GM12892 (cell line): ENCODE measurements at regions not wholly inside any gene's neighbourhood (a gene's known extent, or its start where the extent isn't known, plus 50 kb on each side); places are given as distances from the start of the nearest gene placed in this dataset.

Experiments
- POLR2A ChIP-seq: IDR thresholded peaks from 2 replicates; pipeline ENCODE4 v1.6.1; 2011; ENCODE audit warnings: low read depth, low read length, control low read depth
- POLR2AphosphoS5 ChIP-seq: IDR thresholded peaks from 2 replicates; pipeline ENCODE4 v1.6.1; 2011; ENCODE audit warnings: low read depth, low read length, control low read depth

DNA sequence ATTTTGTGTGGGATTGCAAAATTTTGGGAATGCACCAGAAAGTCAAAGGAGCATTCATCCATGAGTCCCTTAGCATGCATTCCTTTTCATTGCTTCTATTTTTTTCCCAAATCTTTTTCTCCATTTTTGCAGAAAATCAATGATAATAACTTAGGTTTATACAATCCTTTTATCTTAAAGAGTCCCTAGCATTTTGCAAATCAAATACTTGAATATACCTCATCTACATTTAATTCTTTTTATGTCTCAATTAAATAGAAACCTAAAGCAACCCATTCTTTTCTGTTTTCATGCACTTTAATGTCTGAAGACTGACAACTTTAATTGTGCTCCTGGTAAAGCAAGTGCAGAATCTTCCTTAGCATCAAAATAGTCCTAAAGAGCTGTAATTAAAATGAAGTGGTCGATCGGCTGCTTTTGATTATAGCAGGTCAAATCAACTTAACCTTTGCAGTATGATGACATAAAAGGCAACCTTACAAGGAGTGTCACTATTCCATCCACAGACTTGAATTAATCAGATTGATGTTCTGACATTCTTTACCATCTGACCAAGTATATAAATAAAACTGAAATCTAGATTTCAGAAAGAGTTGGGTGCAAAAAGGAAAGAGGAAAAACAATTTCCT is 168.4 kb downstream of the ALG10B start:
- TF ChIP-seq POLR2A (no peak), POLR2AphosphoS5 (no peak)
